Kidney (tissue), 13 donors: ENCODE measurements at regions not wholly inside any gene's neighbourhood (a gene's known extent, or its start where the extent isn't known, plus 50 kb on each side); places are given as distances from the start of the nearest gene placed in this dataset.

Experiments
- DNase-seq, 5 donors: peaks; one replicate each; pipeline ENCODE4 v3.0.0-alpha.2; 2013 to 2020
- FAIRE-seq: peaks from 2 replicates; lab custom pipeline; 2012; peaks lifted over from hg19 to GRCh38; lab: Jason Lieb, UNC
- H3K27ac ChIP-seq, 2 donors: one replicate each; pipeline ENCODE4 v1.7.0; 2013; ENCODE audit warnings: low read depth in 2 of 2, low read length in 2 of 2, inconsistent platforms in 1 of 2
- H3K27me3 ChIP-seq: one replicate; pipeline ENCODE4 v1.7.1; 2013; ENCODE audit warnings: low read length, inconsistent platforms; ENCODE audit not compliant: control insufficient read depth, insufficient read depth
- H3K36me3 ChIP-seq, 3 donors: one replicate each; pipeline versions ENCODE4 v1.7.0 to v1.7.1; 2013; ENCODE audit warnings: low read length in 3 of 3, control low read depth in 1 of 3, inconsistent platforms in 1 of 3; ENCODE audit not compliant: insufficient read depth in 3 of 3, control insufficient read depth in 2 of 3
- H3K4me1 ChIP-seq, 3 donors: one replicate each; pipeline versions ENCODE4 v1.7.0 to v1.7.1; 2013; ENCODE audit warnings: low read length in 3 of 3, inconsistent platforms in 1 of 3, low read depth in 1 of 3; ENCODE audit not compliant: control insufficient read depth in 2 of 3, insufficient read depth in 2 of 3
- H3K4me3 ChIP-seq, 3 donors: one replicate each; pipeline versions ENCODE4 v1.7.0 to v1.8.1; 2013; ENCODE audit warnings: low read length in 3 of 3, control low read depth in 1 of 3, inconsistent platforms in 1 of 3
- H3K9ac ChIP-seq, 3 donors: one replicate each; pipeline versions ENCODE4 v1.7.0 to v1.7.1; 2013; ENCODE audit warnings: low read length in 3 of 3, control low read depth in 1 of 3, inconsistent platforms in 1 of 3
- H3K9me3 ChIP-seq, 3 donors: one replicate each; pipeline versions ENCODE4 v1.7.0 to v1.7.1; 2013; ENCODE audit warnings: low read length in 3 of 3, control low read depth in 1 of 3, inconsistent platforms in 1 of 3; ENCODE audit not compliant: control insufficient read depth in 2 of 3, insufficient read depth in 1 of 3
- CTCF ChIP-seq: IDR thresholded peaks from 3 replicates; pipeline ENCODE4 v1.5.1; 2012; ENCODE audit warnings: mild to moderate bottlenecking, moderate library complexity, borderline replicate concordance; ENCODE audit not compliant: insufficient read depth; ENCODE audit errors: extremely low read depth
- intact Hi-C: fragments of 100-400 bp; cut with DNase I; formaldehyde crosslinking; loops from one replicate; pipeline ENCODE4 v1.11.1; 2022
- donor health status: control.
- donor health status: control.
- donor health status: control.
- donor health status: control.
- donor health status: control.
- donor health status: DM: yes; HTN: yes; CAD: no.
- donor health status: Normal renal cell carcinoma (clear cell type).

DNA sequence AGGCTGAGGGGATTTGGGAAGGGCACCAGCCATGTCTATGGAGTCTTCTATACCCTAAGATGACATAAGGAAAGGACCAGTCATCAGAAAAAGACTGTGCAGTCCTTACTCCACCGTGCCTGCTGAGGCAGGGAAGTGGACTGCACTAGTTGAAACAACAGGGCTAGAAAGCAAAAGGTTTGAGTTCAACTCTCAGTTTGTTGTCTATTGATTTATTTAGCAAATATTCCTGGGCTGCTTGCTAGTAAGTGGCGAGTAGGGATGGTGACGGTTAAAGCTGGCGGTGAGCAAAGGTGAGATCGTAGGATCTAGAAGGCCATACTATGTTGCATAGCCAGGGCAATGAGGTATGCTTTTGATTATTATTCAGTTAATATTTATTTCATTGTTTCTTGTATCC, 110.1 kb downstream of the SMIM20 start:
- no peak for TF ChIP-seq CTCF
- intact Hi-C loops, result no loop called here
- DNase-seq, result no peak
- no peak for FAIRE-seq
- no peaks in the 10 kb centered on the region for H3K9me3 ChIP-seq
- H3K4me3 ChIP-seq, result no peak overlapping the region
- H3K27me3 ChIP-seq, result no peaks in the 10 kb centered on the region
- H3K27ac ChIP-seq, result no peak overlapping the region
- no peaks in the 10 kb centered on the region for H3K4me1 ChIP-seq
- no peak overlapping the region for H3K9ac ChIP-seq
- H3K36me3 ChIP-seq, result no peaks in the 10 kb centered on the region

DNA sequence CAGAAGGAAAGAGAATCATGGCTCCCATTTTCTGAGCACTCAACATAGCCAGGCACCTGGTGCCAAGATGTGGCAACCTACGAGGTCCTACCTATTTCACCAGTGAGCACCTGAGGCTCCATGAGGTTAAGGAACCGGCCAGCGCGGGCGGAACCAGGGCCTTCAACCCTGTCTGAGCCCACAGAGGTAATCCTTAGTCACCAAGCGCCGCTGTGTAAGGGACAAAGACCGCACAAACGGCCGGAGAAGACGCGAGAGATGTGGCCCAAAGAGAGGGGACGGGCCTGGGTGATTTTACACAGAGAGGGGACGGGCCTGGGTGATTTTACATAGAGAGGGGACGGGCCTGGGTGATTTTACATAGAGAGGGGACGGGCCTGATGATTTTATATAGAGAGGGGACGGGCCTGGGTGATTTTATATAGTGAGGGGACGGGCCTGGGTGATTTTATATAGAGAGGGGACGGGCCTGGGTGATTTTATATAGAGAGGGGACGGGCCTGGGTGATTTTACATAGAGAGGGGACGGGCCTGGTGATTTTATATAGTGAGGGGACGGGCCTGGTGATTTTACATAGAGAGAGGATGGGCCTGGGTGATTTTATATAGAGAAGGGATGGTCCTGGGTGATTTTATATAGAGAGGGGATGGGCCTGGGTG, 114.2 kb downstream of the SMIM20 start:
- no peak overlapping the region for H3K27ac ChIP-seq
- TF ChIP-seq CTCF, result no peak
- H3K9ac ChIP-seq, result no peak overlapping the region
- no peak for DNase-seq
- no peaks in the 10 kb centered on the region for H3K4me1 ChIP-seq
- H3K9me3 ChIP-seq, result no peaks in the 10 kb centered on the region
- H3K4me3 ChIP-seq, result no peak overlapping the region
- H3K27me3 ChIP-seq, result no peaks in the 10 kb centered on the region
- FAIRE-seq, result no peak
- H3K36me3 ChIP-seq, result no peaks in the 10 kb centered on the region
- intact Hi-C loops, result no loop called here

GRCh38 chr4:26028793-26029567, 115.0 kb downstream of the SMIM20 start:
- Histone ChIP-seq H3K4me1 (no peaks in the 10 kb centered on the region), H3K4me3 (no peak overlapping the region), H3K27me3 (no peaks in the 10 kb centered on the region), H3K9ac (no peak overlapping the region), H3K27ac (no peak overlapping the region), H3K9me3 (no peaks in the 10 kb centered on the region), H3K36me3 (no peaks in the 10 kb centered on the region)
- peak; percentile 53 for TF ChIP-seq CTCF
- intact Hi-C loops, result no loop called here
- DNase-seq (peak; percentile 73 to 85 (median 85)), FAIRE-seq (no peak)
